HG03342 (cell line): ENCODE measurements at regions not wholly inside any gene's neighbourhood (a gene's known extent, or its start where the extent isn't known, plus 50 kb on each side); places are given as distances from the start of the nearest gene placed in this dataset.

Experiments
- ATAC-seq: cut with Tn5 transposase; IDR thresholded peaks from one replicate; pipeline ENCODE4 v1.9.1; 2021; ENCODE audit warnings: mild to moderate bottlenecking, moderate library complexity; ENCODE audit not compliant: unreplicated experiment

- ATAC-seq, result no peak
Measured at GRCh38 chr5:168172760-168173223, 118.7 kb upstream of the WWC1 start.

- ATAC-seq, result peak; percentile 61
Measured at GRCh38 chr5:168174376-168174775, 117.1 kb upstream of the WWC1 start.

- no peak for ATAC-seq
Measured at GRCh38 chr5:168176251-168176650, 115.2 kb upstream of the WWC1 start.

GRCh38 chr5:168176941-168177340, 114.5 kb upstream of the WWC1 start:
- no peak for ATAC-seq

- ATAC-seq, result no peak
Measured at GRCh38 chr5:168177831-168178450, 113.5 kb upstream of the WWC1 start.

GRCh38 chr5:168179192-168179593, 112.3 kb upstream of the WWC1 start:
- ATAC-seq, result no peak

GRCh38 chr5:168182269-168182668, 109.2 kb upstream of the WWC1 start:
- no peak for ATAC-seq

GRCh38 chr5:168184103-168184502, 107.3 kb upstream of the WWC1 start:
- ATAC-seq, result no peak

- no peak for ATAC-seq
Measured at GRCh38 chr5:168186289-168187074, 105.0 kb upstream of the WWC1 start.

GRCh38 chr5:168187614-168188013, 103.8 kb upstream of the WWC1 start:
- ATAC-seq, result no peak

GRCh38 chr5:168188182-168188581, 103.3 kb upstream of the WWC1 start:
- no peak for ATAC-seq

GRCh38 chr5:168192120-168192519, 99.3 kb upstream of the WWC1 start:
- no peak for ATAC-seq

GRCh38 chr5:168193493-168194250, 97.8 kb upstream of the WWC1 start:
- ATAC-seq, result no peak

GRCh38 chr5:168195110-168195509, 96.3 kb upstream of the WWC1 start:
- ATAC-seq, result no peak

GRCh38 chr5:168198359-168198758, 93.1 kb upstream of the WWC1 start:
- no peak for ATAC-seq

- ATAC-seq, result no peak
Measured at GRCh38 chr5:168202996-168203395, 88.4 kb upstream of the WWC1 start.

GRCh38 chr5:168204165-168204564, 87.3 kb upstream of the WWC1 start:
- ATAC-seq, result no peak

GRCh38 chr5:168207450-168208029, 83.9 kb upstream of the WWC1 start:
- ATAC-seq, result no peak

GRCh38 chr5:168209244-168209995, 82.0 kb upstream of the WWC1 start:
- ATAC-seq, result no peak

- ATAC-seq, result no peak
Measured at GRCh38 chr5:168209997-168210396, 81.4 kb upstream of the WWC1 start.

GRCh38 chr5:168211245-168211644, 80.2 kb upstream of the WWC1 start:
- no peak for ATAC-seq
